ENCODE measurements at regions not wholly inside any gene's neighbourhood (a gene's known extent, or its start where the extent isn't known, plus 50 kb on each side); places are given as distances from the start of the nearest gene placed in this dataset.

- TF ChIP-seq EZH2 (IDR thresholded peaks at IDR 0.05; ENCODE audit: low read length) (no peak), CTCF (optimal IDR thresholded peaks at IDR 0.05 in 1 of 3, IDR thresholded peaks at IDR 0.05 in 1 of 3, conservative IDR thresholded peaks at IDR 0.05 in 1 of 3; ENCODE audit: extremely low read depth in 1 of 3, insufficient read depth in 2 of 3, low read length in 3 of 3) (no peak)
- no peak overlapping the region for H3K4me3 ChIP-seq (ENCODE audit: control insufficient read depth in 2 of 3, extremely low read depth in 1 of 3, insufficient read depth in 2 of 3, low read depth in 1 of 3, low read length in 3 of 3)
- H2AFZ ChIP-seq (ENCODE audit: control insufficient read depth, low read length): no peak overlapping the region
- no peak overlapping the region for H3K9ac ChIP-seq (ENCODE audit: control insufficient read depth, extremely low read depth, insufficient read depth, low read length)
- dilution Hi-C loops (cut with MboI; ENCODE audit: extremely low pct_ligation_motif_present, low sequenced_read_pairs): no loop called here
- H3K27me3 ChIP-seq (ENCODE audit: control insufficient read depth, extremely low read depth, insufficient read depth, low read length): no peaks in the 10 kb centered on the region
- FAIRE-seq (no peak), DNase-seq (ENCODE audit: low read depth, low spot score) (no peak)
- H3K27ac ChIP-seq (ENCODE audit: control insufficient read depth, insufficient read depth, low read length): no peak overlapping the region
- H3K4me1 ChIP-seq (ENCODE audit: control insufficient read depth, extremely low read depth, insufficient read depth, low read length): no peaks in the 10 kb centered on the region
- no peaks in the 10 kb centered on the region for H3K9me1 ChIP-seq (ENCODE audit: control insufficient read depth, extremely low read depth, insufficient read depth, low read length)
- H3K9me3 ChIP-seq (ENCODE audit: control insufficient read depth, low read depth, low read length): no peaks in the 10 kb centered on the region
- no peaks in the 10 kb centered on the region for H3K79me2 ChIP-seq (ENCODE audit: control insufficient read depth, insufficient read depth, low read length)
- H3K36me3 ChIP-seq (ENCODE audit: control insufficient read depth in 2 of 2, extremely low read depth in 1 of 2, insufficient read depth in 2 of 2, low read length in 2 of 2): no peaks in the 10 kb centered on the region
- H3K4me2 ChIP-seq (ENCODE audit: control insufficient read depth, extremely low read depth, insufficient read depth, low read depth, low read length): no peak overlapping the region
- no peaks in the 10 kb centered on the region for H4K20me1 ChIP-seq (ENCODE audit: control insufficient read depth, extremely low read depth, insufficient read depth, low read length)
Observed at GRCh38 chr6:55047451-55048044, 126.8 kb upstream of the HCRTR2 start.

- Histone ChIP-seq H3K9ac (ENCODE audit: control insufficient read depth, extremely low read depth, insufficient read depth, low read length) (no peak overlapping the region), H3K4me1 (ENCODE audit: control insufficient read depth, extremely low read depth, insufficient read depth, low read length) (no peaks in the 10 kb centered on the region), H2AFZ (ENCODE audit: control insufficient read depth, low read length) (no peak overlapping the region), H3K9me3 (ENCODE audit: control insufficient read depth, low read depth, low read length) (no peaks in the 10 kb centered on the region), H3K27ac (ENCODE audit: control insufficient read depth, insufficient read depth, low read length) (no peak overlapping the region), H3K36me3 (ENCODE audit: control insufficient read depth in 2 of 2, extremely low read depth in 1 of 2, insufficient read depth in 2 of 2, low read length in 2 of 2) (no peaks in the 10 kb centered on the region), H3K4me3 (ENCODE audit: control insufficient read depth in 2 of 3, extremely low read depth in 1 of 3, insufficient read depth in 2 of 3, low read depth in 1 of 3, low read length in 3 of 3) (no peak overlapping the region), H4K20me1 (ENCODE audit: control insufficient read depth, extremely low read depth, insufficient read depth, low read length) (no peaks in the 10 kb centered on the region), H3K79me2 (ENCODE audit: control insufficient read depth, insufficient read depth, low read length) (no peaks in the 10 kb centered on the region), H3K9me1 (ENCODE audit: control insufficient read depth, extremely low read depth, insufficient read depth, low read length) (no peaks in the 10 kb centered on the region), H3K4me2 (ENCODE audit: control insufficient read depth, extremely low read depth, insufficient read depth, low read depth, low read length) (no peak overlapping the region), H3K27me3 (ENCODE audit: control insufficient read depth, extremely low read depth, insufficient read depth, low read length) (no peaks in the 10 kb centered on the region)
- no peak for TF ChIP-seq EZH2 (IDR thresholded peaks at IDR 0.05; ENCODE audit: low read length)
- no peak for TF ChIP-seq CTCF (optimal IDR thresholded peaks at IDR 0.05 in 1 of 3, IDR thresholded peaks at IDR 0.05 in 1 of 3, conservative IDR thresholded peaks at IDR 0.05 in 1 of 3; ENCODE audit: extremely low read depth in 1 of 3, insufficient read depth in 2 of 3, low read length in 3 of 3)
- DNase-seq (ENCODE audit: low read depth, low spot score) (no peak), FAIRE-seq (no peak)
- dilution Hi-C loops (cut with MboI; ENCODE audit: extremely low pct_ligation_motif_present, low sequenced_read_pairs): no loop called here
Observed at GRCh38 chr6:55049866-55050265, 124.4 kb upstream of the HCRTR2 start.
